ENCODE measurements at regions not wholly inside any gene's neighbourhood (a gene's known extent, or its start where the extent isn't known, plus 50 kb on each side); places are given as distances from the start of the nearest gene placed in this dataset.

- TF ChIP-seq EZH2 (IDR thresholded peaks at IDR 0.05; ENCODE audit: borderline replicate concordance, insufficient read depth, low read depth, low read length, poor library complexity, severe bottlenecking) (no peak), CTCF (IDR thresholded peaks at IDR 0.05) (no peak)
Measured at GRCh38 chr20:4073852-4074741, 58.7 kb upstream of the RNF24 start.

All from B cell (primary cell).